DMS79 treated with DMSO at 0.1 percent for 48 hours (cell line): ENCODE measurements at regions not wholly inside any gene's neighbourhood (a gene's known extent, or its start where the extent isn't known, plus 50 kb on each side); places are given as distances from the start of the nearest gene placed in this dataset.

Experiments used
- DNase-seq: peaks from one replicate; lab custom pipeline; 2025; lab: John Stamatoyannopoulos, UW

- DNase-seq = no peak
Measured at GRCh38 chr1:218156595-218156994, 128.5 kb upstream of the RRP15 start.

- no peak for DNase-seq
Measured at GRCh38 chr1:218163371-218163770, 121.7 kb upstream of the RRP15 start.

- no peak for DNase-seq
Measured at GRCh38 chr1:218164111-218164929, 120.8 kb upstream of the RRP15 start.

DNA sequence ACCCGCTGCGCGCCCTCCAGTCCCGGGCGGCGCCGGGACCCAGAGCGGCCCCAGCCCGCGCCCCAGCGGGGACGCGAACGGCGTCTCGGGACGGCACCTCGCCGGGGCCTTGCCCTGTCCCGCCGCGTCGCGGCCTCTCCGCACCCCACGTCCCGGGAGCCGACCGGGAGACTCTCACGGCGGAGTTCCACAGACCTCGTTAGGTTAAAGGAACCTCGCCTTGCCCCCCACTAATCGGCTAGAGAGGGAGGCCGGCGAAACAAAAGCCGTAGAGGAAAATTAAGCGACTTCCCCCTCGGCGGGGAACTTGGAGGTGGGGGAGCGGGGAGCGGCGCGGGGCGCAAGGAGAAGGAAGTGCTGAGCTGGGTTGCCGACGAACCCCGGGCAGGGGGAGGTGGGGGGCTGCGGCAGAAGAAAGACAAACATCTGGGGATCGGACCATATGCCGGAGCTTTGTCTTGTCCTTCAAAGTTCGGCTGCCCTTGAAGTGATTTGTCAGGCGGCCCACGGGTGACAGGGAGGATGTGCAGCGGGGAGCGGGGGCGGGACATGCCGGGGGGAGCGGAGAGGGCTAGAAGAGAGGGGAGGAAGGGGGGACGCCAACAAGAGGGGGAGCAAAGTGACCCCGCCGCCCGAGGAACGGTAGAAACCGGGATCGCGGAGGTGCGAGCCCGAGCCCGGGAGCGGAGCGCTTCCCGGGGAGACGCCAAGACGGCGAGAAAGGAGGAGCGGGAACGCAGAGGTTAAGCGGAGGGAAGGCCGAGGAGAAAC is 120.0 kb upstream of the RRP15 start:
- no peak for DNase-seq

- peak; percentile 18 for DNase-seq
Measured at GRCh38 chr1:218165701-218166114, 119.4 kb upstream of the RRP15 start.

DNA sequence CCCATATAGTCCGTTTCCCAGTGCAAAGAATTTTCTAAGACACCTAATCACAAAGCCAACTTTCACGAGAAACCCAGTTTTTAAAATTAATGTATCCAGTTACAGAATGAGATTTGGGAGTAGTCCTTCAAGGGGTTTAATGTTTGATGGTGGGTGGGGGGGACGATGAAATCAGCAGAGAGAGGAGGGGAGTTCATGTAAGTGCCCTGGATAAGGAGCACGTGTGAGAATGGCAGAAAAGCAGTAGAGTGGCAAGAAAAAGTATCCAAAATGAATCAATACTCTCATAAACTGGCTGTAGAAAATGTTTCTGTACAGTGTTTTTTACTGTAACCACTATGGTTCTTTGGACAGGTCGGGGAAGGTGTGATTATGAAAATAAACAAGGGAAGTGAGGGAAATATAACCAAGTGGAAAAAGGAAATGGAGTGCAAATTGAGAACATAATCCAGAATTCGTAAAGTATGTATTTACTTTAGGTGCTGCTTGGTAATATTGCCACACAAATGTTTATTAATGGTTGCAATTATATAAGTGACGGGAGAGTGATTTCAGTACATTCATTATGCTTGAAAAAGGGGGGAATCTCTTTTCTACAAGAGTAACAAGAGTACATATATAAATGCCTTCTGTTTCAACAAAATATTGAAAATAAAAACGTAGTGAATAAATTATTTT is 118.7 kb upstream of the RRP15 start:
- no peak for DNase-seq

DNA sequence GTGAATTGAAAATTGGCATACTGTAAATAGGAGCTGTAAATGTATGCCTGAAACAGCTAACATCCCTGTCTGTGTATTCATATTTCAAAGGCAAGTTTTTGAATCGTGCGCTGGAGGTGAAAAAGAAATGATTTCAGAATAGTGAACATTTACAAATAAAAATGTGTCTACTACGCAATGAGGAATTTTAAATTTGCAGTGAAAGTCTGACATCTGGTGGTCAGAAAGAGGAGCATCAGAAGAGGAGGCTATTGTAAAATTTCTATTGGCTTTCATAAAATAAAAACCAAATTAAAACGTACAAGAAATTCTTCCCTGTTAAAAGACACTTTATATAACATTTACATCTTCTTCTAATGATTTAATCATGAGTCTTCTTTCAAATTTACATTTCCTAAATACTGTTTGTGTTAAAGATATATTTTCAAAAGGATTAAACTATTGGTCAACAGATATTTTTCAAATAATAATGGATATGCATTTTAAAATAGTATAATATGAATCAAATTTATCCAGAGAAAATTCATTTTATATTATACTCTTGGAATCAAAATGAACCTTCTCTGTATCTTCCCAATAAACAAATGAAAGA is 113.7 kb upstream of the RRP15 start:
- peak; percentile 21 for DNase-seq

- no peak for DNase-seq
Measured at GRCh38 chr1:218182455-218182854, 102.6 kb upstream of the RRP15 start.

- no peak for DNase-seq
Measured at GRCh38 chr1:218200979-218201378, 84.1 kb upstream of the RRP15 start.

DNA sequence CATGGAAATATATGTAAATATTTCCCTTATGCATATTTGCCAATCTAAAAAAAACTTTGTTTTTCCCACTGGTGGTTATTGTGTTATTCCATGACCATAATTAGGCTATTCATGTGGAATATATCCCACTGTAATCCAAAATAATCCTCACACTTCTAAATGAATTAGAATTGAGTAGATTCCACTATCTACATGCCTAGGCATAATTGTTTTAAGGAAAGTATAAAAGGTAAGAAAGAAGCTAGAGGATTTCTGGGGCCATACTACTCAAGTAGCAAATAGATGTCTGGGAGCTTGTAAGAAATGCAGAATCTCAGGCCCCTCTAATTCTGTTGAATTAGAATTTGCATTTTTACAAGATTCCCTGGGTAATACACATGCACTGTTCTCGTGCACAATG is 83.5 kb upstream of the RRP15 start:
- no peak for DNase-seq

- DNase-seq = no peak
Measured at GRCh38 chr1:218205721-218206120, 79.4 kb upstream of the RRP15 start.

GRCh38 chr1:218207194-218207593 is 77.9 kb upstream of the RRP15 start:
- no peak for DNase-seq

DNA sequence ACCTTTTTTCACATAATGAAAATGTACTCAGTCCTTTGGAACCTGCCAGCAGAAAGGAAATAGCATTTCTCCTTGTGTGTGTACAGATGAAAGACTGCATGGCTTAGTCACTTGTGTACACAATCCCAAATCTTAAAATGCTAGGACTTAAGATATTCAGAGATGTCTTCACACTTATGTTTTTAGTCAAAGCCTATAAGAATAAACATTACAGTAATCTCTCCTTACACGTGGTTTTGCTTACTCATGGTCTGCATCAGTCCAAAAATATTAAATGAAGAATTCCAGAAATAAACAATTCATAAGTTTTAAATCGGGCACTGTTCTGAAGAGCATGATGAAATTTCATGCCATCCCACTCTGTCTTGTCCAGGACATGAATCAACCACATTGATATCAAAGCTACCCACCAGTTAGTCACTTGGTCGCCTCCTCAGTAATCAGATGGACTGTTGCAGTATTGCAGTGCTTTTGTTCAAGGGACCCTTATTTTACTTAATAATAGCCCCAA is 75.7 kb upstream of the RRP15 start:
- no peak for DNase-seq

- no peak for DNase-seq
Measured at GRCh38 chr1:218211241-218211640, 73.9 kb upstream of the RRP15 start.

GRCh38 chr1:218217040-218217439 is 68.1 kb upstream of the RRP15 start:
- DNase-seq = no peak

DNA sequence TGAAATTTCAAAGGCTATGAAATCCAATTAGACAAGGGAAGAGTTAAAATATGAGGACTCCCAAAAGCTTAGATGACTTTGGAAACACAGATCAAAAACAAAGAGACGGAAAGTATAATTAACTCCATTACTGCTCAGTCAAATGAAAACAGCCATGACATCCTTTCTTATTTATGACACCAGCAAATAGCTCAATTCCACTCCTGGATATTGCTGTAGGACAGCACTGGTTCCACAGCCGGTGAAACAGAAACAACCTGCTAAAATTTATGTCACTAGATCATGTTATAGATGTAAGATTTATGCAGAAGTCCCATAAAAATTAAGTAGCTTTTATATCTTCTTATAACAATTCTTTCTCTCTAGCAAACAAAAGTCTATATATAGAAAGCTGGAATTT is 65.6 kb upstream of the RRP15 start:
- no peak for DNase-seq

DNA sequence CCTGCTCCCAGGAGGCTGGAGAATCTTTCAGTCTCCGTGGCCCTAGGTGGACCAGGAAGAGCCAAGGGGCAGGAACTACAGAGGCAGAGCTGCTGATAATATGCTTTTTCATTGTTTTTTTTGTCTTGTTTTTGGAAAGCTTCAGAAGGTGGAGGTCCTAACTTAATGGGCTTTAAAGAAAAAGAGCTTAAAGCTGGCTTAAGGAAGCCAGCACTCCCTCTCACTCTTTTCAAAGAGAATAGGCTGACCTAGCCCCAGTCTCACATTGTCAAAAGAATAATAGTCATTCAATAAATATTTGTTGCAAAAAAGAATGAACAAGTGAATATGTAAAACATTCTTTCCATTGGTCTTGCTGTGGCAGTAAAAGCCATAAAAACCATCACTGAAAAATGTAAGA is 61.0 kb upstream of the RRP15 start:
- no peak for DNase-seq

DNA sequence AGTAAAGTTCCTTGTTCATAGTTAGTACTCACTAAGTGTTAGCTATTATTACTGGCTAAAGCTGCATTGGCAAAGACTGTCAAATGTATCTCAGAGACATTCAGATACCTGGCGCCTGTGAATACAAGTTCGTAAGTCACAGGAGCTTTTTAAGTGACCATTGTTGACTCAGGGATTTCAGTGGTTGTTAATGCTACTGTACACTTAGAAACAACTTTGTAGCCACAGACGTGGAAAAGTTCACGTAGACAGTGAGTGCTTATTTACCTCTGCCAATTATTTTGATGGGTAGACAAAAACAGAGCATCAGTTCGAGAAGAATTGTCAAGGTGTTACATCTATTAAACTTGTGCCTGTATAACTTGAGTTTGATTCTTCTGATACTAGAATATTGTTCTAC is 59.1 kb upstream of the RRP15 start:
- DNase-seq = no peak
